NCI-H128 (cell line): ENCODE measurements at regions not wholly inside any gene's neighbourhood (a gene's known extent, or its start where the extent isn't known, plus 50 kb on each side); places are given as distances from the start of the nearest gene placed in this dataset.

Source experiments
- DNase-seq: peaks from one replicate; lab custom pipeline; 2025; ENCODE audit not compliant: unreplicated experiment; lab: John Stamatoyannopoulos, UW

- DNase-seq = no peak
Measured at GRCh38 chr16:9545522-9546437, 454.3 kb downstream of the HAPSTR1 start.

DNA sequence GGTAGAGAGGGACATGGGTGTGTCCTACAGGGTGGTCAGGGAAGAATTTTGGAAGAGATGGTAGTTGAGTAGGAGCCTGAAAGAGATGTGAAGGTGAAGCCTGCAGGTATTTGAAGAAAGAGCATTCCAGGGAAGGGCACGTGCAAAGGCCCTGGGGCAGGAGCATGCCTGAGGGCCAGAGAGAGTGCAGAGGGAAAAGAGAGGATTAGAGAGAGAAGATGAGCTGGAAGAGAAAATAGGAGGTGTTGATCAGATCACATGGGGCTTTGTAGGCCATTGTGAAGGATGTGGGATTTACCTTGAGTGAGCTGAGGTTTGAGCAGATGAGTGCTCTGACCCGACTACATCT lies 455.0 kb downstream of the HAPSTR1 start:
- DNase-seq = no peak

GRCh38 chr16:9549487-9549886 lies 458.0 kb downstream of the HAPSTR1 start:
- no peak for DNase-seq

GRCh38 chr16:9555051-9555450 lies 463.6 kb downstream of the HAPSTR1 start:
- no peak for DNase-seq

DNA sequence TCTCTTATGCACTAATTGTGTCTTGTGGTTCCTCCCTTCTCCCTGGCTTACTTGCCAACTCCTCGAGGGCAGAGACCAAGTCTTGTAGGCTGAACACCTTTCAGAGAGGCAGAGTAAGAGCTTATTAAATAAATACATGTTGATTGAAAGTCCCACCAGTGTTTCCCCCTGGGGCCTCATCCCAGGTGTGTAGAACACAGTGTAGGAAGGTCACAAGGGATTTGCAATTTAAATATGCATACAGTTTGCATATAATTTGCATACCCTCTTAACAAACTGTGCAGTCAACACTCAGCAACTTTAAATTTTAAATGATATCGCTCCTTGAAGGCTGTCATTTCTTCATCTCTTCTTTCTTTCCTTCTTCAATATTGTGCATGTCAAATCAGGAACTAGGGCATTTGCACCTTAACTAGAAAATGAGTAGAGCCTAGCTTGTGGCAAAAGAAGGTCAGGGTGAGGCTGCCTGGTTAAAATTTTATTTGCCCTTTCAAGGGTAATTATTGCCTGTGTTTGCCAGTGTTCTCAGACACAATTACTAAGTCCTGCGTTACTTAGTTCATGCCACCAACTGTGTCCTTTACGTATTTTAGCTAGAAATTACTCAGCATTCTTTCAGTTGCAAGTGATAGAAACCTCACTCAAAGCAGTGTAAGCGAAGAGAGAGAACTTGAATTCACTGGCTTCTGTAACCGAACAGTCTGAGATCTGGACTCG lies 465.7 kb downstream of the HAPSTR1 start:
- DNase-seq = no peak

- DNase-seq = no peak
Measured at GRCh38 chr16:9557713-9558112, 466.3 kb downstream of the HAPSTR1 start.

DNA sequence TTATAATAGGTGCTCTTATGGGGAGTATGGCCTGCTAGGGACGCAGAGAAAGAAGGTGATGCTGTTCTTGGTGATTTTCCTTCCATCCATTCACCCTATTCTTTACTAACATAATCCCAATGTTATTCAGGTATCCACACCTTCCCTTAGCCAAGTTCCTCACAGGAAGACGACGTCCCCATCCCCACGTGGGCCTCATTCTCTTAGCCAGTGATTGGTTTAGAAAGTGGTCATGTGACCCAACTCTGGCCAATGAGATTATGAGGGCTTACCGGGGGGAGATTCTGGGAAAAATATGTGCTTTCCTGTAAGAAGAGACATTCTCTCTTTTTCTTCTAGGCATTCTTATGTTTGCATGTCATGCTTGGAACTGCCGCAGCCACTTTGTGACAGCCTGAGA lies 474.7 kb downstream of the HAPSTR1 start:
- DNase-seq = no peak

DNA sequence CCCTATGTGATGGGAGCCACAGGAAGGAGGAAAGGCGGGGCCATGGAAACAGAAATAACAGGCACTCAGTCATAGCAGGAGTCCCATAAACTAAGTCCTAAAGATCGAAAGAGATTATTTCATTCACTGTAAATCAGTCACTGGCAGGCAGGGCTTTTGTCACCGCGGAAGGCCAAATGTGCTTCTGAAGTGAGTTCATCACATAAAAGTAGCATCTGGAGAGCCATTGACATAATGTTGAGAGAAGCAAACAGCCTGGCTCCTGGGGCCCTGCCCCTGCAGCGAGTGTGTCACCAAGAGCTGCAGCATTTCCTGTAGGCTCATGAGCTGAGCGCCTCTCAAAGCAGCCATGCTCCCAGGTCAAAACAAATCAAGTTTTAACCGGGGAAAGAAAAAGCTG lies 476.2 kb downstream of the HAPSTR1 start:
- no peak for DNase-seq

- DNase-seq = no peak
Measured at GRCh38 chr16:9568261-9568660, 476.8 kb downstream of the HAPSTR1 start.

DNA sequence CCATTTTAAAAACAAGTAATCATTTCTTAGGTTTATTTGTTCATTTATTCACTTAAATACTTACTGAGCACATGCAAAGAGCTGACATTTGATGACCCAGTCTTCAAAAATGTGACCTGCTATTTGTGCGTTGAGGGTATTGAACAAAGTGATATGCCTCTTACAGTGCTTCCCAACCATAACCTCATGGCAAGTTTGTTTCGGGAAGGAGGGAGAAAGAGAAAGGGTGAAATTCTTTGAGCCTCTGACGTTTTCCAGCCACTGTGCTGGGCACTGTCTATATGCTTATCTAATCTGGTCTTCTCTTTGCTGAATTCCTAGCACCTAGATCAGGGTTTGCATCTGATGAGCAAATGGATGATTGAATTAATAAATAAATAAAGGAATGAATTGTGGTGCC lies 479.1 kb downstream of the HAPSTR1 start:
- DNase-seq = no peak

DNA sequence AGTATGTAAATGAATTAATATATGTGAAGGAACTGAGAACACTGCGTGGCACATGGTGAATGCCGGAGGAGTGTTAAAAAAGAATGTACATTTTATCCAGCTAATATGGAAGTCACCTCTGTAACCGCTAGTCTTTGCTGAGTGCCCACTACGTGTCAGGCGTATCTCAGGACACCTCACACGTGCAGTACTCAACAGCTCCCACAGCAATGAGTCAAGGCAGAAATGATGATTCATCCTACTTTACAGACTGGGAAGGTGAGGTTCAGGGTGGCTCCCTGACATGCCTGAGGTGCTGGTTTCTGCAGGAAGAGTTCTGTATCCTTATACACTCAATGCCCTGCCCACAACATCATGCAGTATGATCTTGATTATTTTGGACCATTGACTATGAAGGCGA lies 487.0 kb downstream of the HAPSTR1 start:
- no peak for DNase-seq

- no peak for DNase-seq
Measured at GRCh38 chr16:9580025-9580424, 488.6 kb downstream of the HAPSTR1 start.

- no peak for DNase-seq
Measured at GRCh38 chr16:9593440-9593839, 502.0 kb downstream of the HAPSTR1 start.

GRCh38 chr16:9594047-9594446 lies 502.6 kb downstream of the HAPSTR1 start:
- no peak for DNase-seq

GRCh38 chr16:9594946-9595345 lies 503.5 kb downstream of the HAPSTR1 start:
- no peak for DNase-seq

- no peak for DNase-seq
Measured at GRCh38 chr16:9595393-9595792, 503.9 kb downstream of the HAPSTR1 start.

- no peak for DNase-seq
Measured at GRCh38 chr16:9596788-9597187, 505.3 kb downstream of the HAPSTR1 start.

- no peak for DNase-seq
Measured at GRCh38 chr16:9597967-9598730, 506.7 kb downstream of the HAPSTR1 start.

DNA sequence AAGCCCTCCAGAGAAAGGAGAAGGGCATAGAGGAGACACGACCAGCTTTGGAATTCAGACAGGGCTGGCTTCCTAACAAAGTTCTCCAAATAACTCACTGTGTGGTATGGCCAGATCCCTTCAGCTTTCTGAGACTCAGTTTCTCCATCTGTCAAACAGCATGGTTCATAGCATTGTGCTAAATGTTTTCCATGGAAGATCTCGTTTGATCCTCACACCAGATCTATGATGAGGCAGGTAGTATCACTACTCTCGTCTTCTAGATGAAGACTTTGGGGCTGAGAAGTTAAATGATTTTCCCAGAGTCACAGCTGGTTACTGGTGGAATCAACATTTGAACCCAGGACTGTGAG lies 507.3 kb downstream of the HAPSTR1 start:
- DNase-seq = no peak

DNA sequence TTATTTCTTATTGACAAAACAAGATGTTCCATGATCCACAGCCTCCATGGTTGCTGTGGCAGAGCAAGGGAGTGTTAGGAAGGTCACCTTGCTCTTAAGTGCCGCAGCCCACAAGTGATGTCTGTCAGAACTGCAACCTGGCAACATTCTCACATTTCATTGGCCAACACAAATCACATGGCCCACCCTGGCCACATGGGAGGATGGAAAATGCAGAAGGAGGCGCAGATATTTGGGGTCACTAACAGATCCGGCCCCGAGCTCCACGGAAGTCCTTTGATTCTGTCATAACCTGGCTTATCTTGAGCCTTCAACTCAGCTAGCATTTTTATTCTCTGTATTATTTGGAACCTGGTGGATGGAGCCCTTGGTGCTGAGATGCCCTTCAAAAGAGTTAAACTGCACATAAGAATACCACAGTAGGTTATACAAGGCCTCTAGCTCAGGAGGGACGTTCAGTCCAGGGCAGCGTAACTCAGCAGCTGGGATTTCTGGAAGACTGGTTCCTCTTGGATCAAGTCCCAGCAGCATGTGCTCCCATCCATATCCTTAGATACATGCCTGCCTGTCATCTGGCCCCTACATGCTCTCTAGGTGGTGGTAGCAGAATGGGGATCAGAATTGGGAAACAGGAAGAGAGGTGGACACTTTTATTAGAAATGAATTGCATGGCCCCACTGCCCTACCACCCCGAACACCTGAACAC lies 508.1 kb downstream of the HAPSTR1 start:
- no peak for DNase-seq

GRCh38 chr16:9602189-9602588 lies 510.7 kb downstream of the HAPSTR1 start:
- DNase-seq = no peak
